B cell (primary cell): ENCODE measurements at regions not wholly inside any gene's neighbourhood (a gene's known extent, or its start where the extent isn't known, plus 50 kb on each side); places are given as distances from the start of the nearest gene placed in this dataset.

ENCODE experiments used
- ATAC-seq: fragments of 200-7000 bp; cut with Tn5 transposase; one replicate; pipeline ENCODE4 v1.10.0; 2021; ENCODE audit warnings: low read depth, mild to moderate bottlenecking, moderate number of reproducible peaks, moderate library complexity
- CTCF ChIA-PET: fragments of 350-600 bp; sonication (Branson Sonifier 250); formaldehyde crosslinking; loops from one replicate; lab custom pipeline; 2021; ENCODE audit warnings: antibody characterized with exemption, inconsistent platforms; lab: Charles Lee
- POLR2A ChIA-PET: fragments of 350-600 bp; sonication (Branson Sonifier 250); formaldehyde crosslinking; loops from one replicate; lab custom pipeline; 2021; ENCODE audit warnings: antibody characterized with exemption; lab: Charles Lee
- DNase-seq: peaks from one replicate; pipeline ENCODE4 v3.0.0; 2013
- H2AFZ ChIP-seq: 2 replicates; pipeline ENCODE4 v1.6.1; 2012; ENCODE audit warnings: mild to moderate bottlenecking, low read depth, low read length; ENCODE audit not compliant: insufficient read depth, poor library complexity, severe bottlenecking
- H3K27ac ChIP-seq, 2 donors: 1 replicate in 1 of 2; 2 replicates in 1 of 2; pipeline ENCODE4 v1.5.1; 2012 to 2013; ENCODE audit warnings: low read length in 2 of 2, mild to moderate bottlenecking in 2 of 2, moderate library complexity in 1 of 2
- H3K27me3 ChIP-seq, 4 experiments: fragments of 200-600 bp in 1 of 4; sonication (generic) in 1 of 4; replicated peaks in 1 of 4; 1 replicate in 2 of 4; 2 replicates in 2 of 4; pipeline versions ENCODE4 v1.6.1 to v1.7.0; 2013 to 2016; ENCODE audit warnings: low read length in 3 of 4, mild to moderate bottlenecking in 2 of 4, mixed read lengths in 1 of 4, moderate library complexity in 1 of 4; ENCODE audit not compliant: insufficient read depth in 4 of 4, control insufficient read depth in 3 of 4; ENCODE audit errors: control extremely low read depth in 1 of 4
- H3K36me3 ChIP-seq, 2 experiments: replicated peaks in 1 of 2; 1 replicate in 1 of 2; 2 replicates in 1 of 2; pipeline versions ENCODE4 v1.6.1 to v1.7.1; 2013; ENCODE audit warnings: low read length in 1 of 2; ENCODE audit not compliant: insufficient read depth in 2 of 2, control insufficient read depth in 1 of 2; ENCODE audit errors: control extremely low read depth in 1 of 2, extremely low read depth in 1 of 2
- H3K4me1 ChIP-seq, 2 donors: fragments of 200-600 bp in 1 of 2; sonication (generic) in 1 of 2; 1 replicate in 1 of 2; 2 replicates in 1 of 2; pipeline versions ENCODE4 v1.5.1 to v1.6.1; 2013 to 2017; ENCODE audit warnings: low read length in 2 of 2; ENCODE audit not compliant: control insufficient read depth in 2 of 2, insufficient read depth in 2 of 2
- H3K4me2 ChIP-seq: replicated peaks from 2 replicates; pipeline ENCODE3; 2012; ENCODE audit warnings: mild to moderate bottlenecking, low read depth, low read length; ENCODE audit not compliant: poor library complexity, severe bottlenecking
- H3K4me3 ChIP-seq, 5 experiments: fragments of 200-600 bp in 1 of 5; sonication (generic) in 1 of 5; 1 replicate in 3 of 5; 2 replicates in 2 of 5; pipeline versions ENCODE4 v1.5.1 to v1.7.0; 2011 to 2016; ENCODE audit warnings: low read length in 4 of 5, mild to moderate bottlenecking in 4 of 5, low read depth in 2 of 5, control low read depth in 1 of 5, moderate library complexity in 1 of 5; ENCODE audit not compliant: insufficient read depth in 1 of 5; ENCODE audit errors: control extremely low read depth in 1 of 5, extremely low read depth in 1 of 5
- H3K79me2 ChIP-seq: fragments of 200-600 bp; sonication (generic); one replicate; pipeline ENCODE4 v1.6.0; 2016; ENCODE audit warnings: low read length; ENCODE audit not compliant: control insufficient read depth, insufficient read depth
- H3K9ac ChIP-seq: fragments of 200-600 bp; sonication (generic); 2 replicates; pipeline ENCODE4 v1.6.1; 2017; ENCODE audit warnings: mild to moderate bottlenecking, low read length, moderate library complexity
- H3K9me3 ChIP-seq, 3 donors: one replicate each; pipeline versions ENCODE4 v1.6.1 to v1.7.1; 2013; ENCODE audit warnings: low read length in 2 of 3; ENCODE audit not compliant: control insufficient read depth in 2 of 3, insufficient read depth in 1 of 3; ENCODE audit errors: control extremely low read depth in 1 of 3
- H4K20me1 ChIP-seq: 2 replicates; pipeline ENCODE4 v1.6.0; 2012; ENCODE audit warnings: mild to moderate bottlenecking, low read length; ENCODE audit not compliant: insufficient read depth, control insufficient read depth, poor library complexity, severe bottlenecking
- H3K27ac Mint-ChIP-seq: one replicate; pipeline ENCODE4 v1.8.0; 2021; ENCODE audit warnings: mixed read lengths
- H3K27me3 Mint-ChIP-seq: one replicate; pipeline ENCODE4 v1.8.0; 2021; ENCODE audit warnings: mixed read lengths
- H3K4me1 Mint-ChIP-seq: one replicate; pipeline ENCODE4 v1.8.0; 2021; ENCODE audit warnings: mixed read lengths
- H3K4me3 Mint-ChIP-seq: one replicate; pipeline ENCODE4 v1.8.0; 2021; ENCODE audit warnings: mixed read lengths
- H3K9me3 Mint-ChIP-seq: one replicate; pipeline ENCODE4 v1.8.0; 2022; ENCODE audit warnings: mixed read lengths; ENCODE audit not compliant: insufficient read depth
- EZH2 ChIP-seq: IDR thresholded peaks from 2 replicates; pipeline ENCODE4 v1.6.1; 2012; ENCODE audit warnings: borderline replicate concordance, low read depth, mild to moderate bottlenecking, moderate library complexity, low read length; ENCODE audit not compliant: insufficient read depth, poor library complexity, severe bottlenecking
- WGBS: methylation state at CpG from one replicate; pipeline ENCODE4 v1.1.5; 2013; ENCODE audit warnings: missing lambda C conversion rate; ENCODE audit not compliant: insufficient coverage; 5-methylcytosine and 5-hydroxymethylcytosine counted together
- intact Hi-C: fragments of 100-400 bp; cut with micrococcal nuclease; formaldehyde crosslinking; loops from one replicate; pipeline ENCODE4 v1.10.0; 2022
- TF ChIP-seq, protein P1 (sequence below): fragments of 200-600 bp; IDR thresholded peaks from one replicate; pipeline ENCODE4 v1.8.0; 2022; ENCODE audit warnings: antibody characterized with exemption, mild to moderate bottlenecking

DNA sequence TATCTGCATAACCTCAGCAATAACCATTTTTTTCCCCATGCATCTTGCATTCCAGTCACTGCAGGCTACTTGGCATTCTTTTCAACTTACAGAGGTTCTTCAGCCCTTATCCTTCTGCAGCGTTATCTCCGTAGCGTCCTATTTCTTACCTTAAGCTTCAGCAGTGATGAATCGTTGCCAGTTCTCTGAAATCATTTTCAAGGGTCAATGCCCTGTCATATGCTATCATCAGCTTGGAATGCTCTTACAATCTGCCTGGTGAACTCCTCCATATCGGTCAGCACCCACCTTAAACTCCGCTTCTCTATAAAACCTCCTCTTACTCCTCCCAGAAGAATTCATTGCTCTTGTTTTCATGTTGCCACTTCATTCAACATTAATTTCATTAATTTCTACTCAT, 105.1 kb upstream of the DPH5 start:
- H4K20me1 ChIP-seq: no peaks in the 10 kb centered on the region
- ChIA-PET POLR2A (interaction anchor here (1.4 kb wide), 1 partner anchor 18 kb away, joined by 4 read pairs; no protein-coding TSS in a partner anchor), CTCF (interaction anchor here (0.5 to 2.0 kb wide), 9 partner anchors 9 to 1301 kb away, joined by 3 to 8 read pairs (median 5); partner anchors contain the start of gene S1PR1)
- ATAC-seq (no peak), DNase-seq (no peak)
- no peak overlapping the region for H3K9ac ChIP-seq
- WGBS: 99% methylated on average over 6 of the region's 6 CpGs
- H3K4me1 ChIP-seq: peaks cover 46 to 62% of the 10 kb centered on the region in 2 donors
- Mint-ChIP-seq H3K4me3 (no peak overlapping the region), H3K27ac (peak overlapping the region; percentile 62), H3K9me3 (no peaks in the 10 kb centered on the region), H3K4me1 (peaks cover 61% of the 10 kb centered on the region), H3K27me3 (no peaks in the 10 kb centered on the region)
- no peak overlapping the region for H2AFZ ChIP-seq
- H3K27ac ChIP-seq: no peak overlapping the region
- intact Hi-C loops: no loop called here
- no peak overlapping the region for H3K4me3 ChIP-seq
- H3K36me3 ChIP-seq: no peaks in the 10 kb centered on the region
- H3K27me3 ChIP-seq: no peaks in the 10 kb centered on the region
- no peak for TF ChIP-seq EZH2
- TF ChIP-seq, protein P1, sequence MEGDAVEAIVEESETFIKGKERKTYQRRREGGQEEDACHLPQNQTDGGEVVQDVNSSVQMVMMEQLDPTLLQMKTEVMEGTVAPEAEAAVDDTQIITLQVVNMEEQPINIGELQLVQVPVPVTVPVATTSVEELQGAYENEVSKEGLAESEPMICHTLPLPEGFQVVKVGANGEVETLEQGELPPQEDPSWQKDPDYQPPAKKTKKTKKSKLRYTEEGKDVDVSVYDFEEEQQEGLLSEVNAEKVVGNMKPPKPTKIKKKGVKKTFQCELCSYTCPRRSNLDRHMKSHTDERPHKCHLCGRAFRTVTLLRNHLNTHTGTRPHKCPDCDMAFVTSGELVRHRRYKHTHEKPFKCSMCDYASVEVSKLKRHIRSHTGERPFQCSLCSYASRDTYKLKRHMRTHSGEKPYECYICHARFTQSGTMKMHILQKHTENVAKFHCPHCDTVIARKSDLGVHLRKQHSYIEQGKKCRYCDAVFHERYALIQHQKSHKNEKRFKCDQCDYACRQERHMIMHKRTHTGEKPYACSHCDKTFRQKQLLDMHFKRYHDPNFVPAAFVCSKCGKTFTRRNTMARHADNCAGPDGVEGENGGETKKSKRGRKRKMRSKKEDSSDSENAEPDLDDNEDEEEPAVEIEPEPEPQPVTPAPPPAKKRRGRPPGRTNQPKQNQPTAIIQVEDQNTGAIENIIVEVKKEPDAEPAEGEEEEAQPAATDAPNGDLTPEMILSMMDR: no peak
- H3K4me2 ChIP-seq: no peak overlapping the region
- no peaks in the 10 kb centered on the region for H3K79me2 ChIP-seq
- no peaks in the 10 kb centered on the region for H3K9me3 ChIP-seq

GRCh38 chr1:101128846-101129245, 103.3 kb upstream of the DPH5 start:
- intact Hi-C loops: loop anchor here (1.0 to 5.0 kb wide), 4 partner anchors 17 to 106 kb away; partner anchors contain the start of gene DPH5
- POLR2A ChIA-PET: interaction anchor here (0.6 to 5.1 kb wide), 3 partner anchors 14 to 108 kb away, joined by 3 to 48 read pairs (median 20); partner anchors contain the start of gene S1PR1
- Mint-ChIP-seq H3K9me3 (no peaks in the 10 kb centered on the region), H3K4me3 (no peak overlapping the region), H3K4me1 (peaks cover 58% of the 10 kb centered on the region), H3K27ac (peak overlapping the region; percentile 11), H3K27me3 (no peaks in the 10 kb centered on the region)
- ATAC-seq (no peak), DNase-seq (no peak)
- H3K4me3 ChIP-seq: peak overlapping the region in 1 of 5 experiments; percentile 59
- H3K9ac ChIP-seq: peak overlapping the region; percentile 63
- peak overlapping the region; percentile 59 to 74 for H3K27ac ChIP-seq
- no peaks in the 10 kb centered on the region for H3K79me2 ChIP-seq
- no peaks in the 10 kb centered on the region for H3K27me3 ChIP-seq
- CTCF ChIA-PET: interaction anchor here (1.0 to 2.1 kb wide), 10 partner anchors 9 to 181 kb away, joined by 3 to 11 read pairs (median 4); partner anchors contain the start of gene S1PR1
- H2AFZ ChIP-seq: peak overlapping the region; percentile 62
- H3K36me3 ChIP-seq: no peaks in the 10 kb centered on the region
- no peaks in the 10 kb centered on the region for H3K9me3 ChIP-seq
- peaks cover 33 to 49% of the 10 kb centered on the region in 2 donors for H3K4me1 ChIP-seq
- H4K20me1 ChIP-seq: no peaks in the 10 kb centered on the region
- peak overlapping the region; percentile 79 for H3K4me2 ChIP-seq
- no peak for TF ChIP-seq EZH2
- TF ChIP-seq, protein P1: no peak
